T-helper 9 cell (primary cell): ENCODE measurements at regions not wholly inside any gene's neighbourhood (a gene's known extent, or its start where the extent isn't known, plus 50 kb on each side); places are given as distances from the start of the nearest gene placed in this dataset.

Experiments used
- DNase-seq: peaks from one replicate; pipeline ENCODE4 v3.0.0-alpha.2; 2020

DNA sequence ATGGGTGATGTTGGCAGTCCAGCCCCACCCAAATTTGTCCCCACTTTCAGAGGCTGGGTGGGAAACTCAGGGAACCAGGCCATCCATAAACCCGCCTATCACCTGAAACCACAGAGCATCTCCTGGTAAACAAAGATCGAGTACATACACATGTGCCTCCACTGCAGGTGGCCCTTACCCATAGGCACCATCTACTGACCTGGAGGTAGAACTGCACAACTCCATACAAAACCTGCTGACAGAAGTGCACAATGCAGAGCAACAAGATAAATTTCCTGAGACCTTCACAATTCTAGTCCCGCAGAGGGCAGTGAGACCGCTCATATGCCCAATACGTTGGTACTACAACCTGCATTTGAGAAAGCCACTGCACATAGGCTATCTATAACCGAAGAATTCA, 856.3 kb downstream of the SUCLG1 start:
- no peak for DNase-seq

DNA sequence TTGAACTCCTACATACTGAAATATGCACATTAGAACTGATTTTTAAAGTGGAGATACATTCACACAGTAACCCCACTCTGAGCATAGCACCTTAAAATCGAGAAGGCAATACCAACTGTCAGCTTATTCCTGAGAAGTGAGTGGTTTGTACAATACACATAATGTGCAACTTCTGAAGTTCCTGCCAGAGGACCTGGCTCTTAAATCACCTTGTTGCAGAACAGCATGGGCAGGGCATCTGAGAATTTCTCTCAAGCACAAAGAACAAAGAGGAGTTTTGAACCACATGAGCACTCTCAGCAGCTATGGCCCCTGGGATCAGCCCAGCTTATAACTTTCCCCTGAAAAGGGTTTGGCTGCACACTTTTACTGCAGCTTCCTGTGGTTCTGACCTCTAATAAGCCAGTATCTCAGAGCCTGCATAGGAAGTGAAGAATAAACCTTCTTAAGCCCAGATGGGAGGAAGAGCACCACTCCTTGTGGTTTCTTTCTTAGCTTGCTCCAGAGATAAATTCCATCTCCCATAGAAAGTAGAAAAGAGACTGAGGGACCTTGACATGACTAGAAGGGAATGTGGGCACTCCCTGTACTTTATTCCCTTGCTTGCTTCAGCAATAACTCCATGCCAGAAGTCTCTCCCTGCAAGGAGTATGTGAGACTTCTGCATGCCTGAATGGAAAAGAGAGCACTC, 862.3 kb downstream of the SUCLG1 start:
- DNase-seq: no peak

DNA sequence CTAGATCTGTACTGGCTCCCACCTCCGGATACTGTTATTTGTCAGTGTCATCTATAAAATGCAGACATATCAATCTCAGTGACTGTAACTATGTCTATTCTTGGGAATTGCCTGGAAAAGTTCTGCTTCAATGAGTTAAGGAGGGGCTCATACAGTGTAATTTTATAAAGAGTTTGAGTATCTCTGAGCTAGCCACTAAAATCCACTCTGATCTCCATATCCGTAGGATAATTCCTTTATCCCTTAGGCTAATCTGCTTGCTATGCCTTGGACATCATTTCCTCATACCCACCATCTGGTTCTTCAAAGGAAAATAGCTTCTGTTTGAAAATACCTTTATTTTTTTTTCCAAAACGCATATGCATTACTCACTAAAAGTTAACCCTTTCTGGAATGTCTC, 863.2 kb downstream of the SUCLG1 start:
- DNase-seq: no peak

DNA sequence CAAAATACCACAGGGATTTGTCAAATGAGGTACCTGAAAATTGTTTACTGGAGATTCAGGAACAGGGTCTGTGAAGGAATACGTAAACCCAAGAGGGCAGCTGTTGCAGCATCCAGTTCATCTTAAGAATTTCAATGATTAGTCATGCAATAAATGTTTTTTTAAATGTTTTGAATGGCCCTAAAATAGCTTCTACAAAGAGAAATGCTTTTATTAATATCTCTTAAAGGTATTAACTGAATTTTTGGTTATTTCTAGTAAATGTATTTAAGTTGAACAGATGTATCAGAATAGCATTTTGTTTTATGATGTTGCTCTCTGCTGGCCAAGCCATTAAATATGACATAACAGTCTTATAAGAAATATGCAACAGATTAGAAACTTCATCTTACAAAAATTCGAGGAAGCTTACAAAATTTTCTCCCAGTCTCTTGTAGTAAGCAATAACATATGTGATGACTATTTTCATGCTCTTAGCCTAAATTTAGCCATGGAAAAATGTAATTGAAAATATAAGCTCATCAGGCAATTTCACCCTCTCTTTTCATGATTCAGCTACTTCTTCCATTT, 863.9 kb downstream of the SUCLG1 start:
- no peak for DNase-seq

DNA sequence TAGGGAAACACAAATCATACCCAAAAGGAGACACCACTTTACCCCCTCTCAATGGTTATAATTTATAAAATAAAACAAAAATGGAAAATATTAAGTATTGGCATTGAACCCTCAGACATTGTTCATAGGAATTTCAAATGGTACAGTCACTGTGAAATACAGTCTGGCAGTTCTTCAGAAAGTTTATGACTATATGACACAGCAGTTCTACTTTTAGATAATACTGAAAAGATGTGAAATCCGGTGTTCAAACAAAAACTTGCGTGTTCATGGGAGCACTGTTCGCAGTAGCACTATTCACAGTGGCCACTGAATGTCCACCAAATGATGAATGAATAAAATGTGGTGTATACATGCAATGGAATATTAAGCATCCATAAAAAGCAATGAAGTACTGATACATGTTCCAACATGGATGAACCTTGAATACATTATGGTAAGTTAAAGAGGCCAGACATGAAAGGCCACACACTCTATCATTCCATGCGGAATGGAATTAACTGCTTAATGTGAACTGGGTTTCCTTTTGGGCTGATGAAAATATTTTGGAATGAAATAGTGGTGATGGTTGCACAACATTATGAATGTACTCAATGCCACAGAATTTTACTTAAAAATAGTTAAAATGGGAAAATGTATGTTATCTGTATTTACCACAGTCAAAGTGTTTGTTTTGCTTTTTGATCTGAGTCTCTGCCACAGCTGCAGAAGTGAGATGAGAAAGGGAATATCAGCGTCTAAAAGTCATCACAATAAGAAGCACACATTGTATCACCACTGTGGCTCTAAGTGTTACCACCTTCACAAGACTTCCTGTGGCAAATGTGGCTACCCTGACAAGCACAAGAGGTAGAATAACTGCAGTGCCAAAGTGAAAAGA, 864.6 kb downstream of the SUCLG1 start:
- no peak for DNase-seq

DNA sequence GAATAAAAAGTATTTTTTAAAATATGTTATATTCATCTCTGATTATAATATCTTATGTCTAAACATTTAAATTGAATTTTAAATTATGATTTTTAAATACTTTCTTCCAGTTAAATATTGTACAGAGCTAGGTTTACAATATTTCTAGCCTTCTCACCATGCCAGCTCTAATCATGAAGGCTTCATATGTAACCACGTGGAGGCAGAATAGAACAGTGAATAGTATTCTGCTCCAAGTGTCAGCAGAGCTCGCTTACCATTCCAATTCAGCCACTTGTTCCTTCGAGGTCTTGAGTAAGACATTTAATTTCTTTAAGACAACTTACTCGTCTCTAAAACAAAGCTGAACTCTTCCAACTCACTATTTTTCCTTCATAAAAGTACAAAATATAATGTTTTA, 871.8 kb downstream of the SUCLG1 start:
- DNase-seq: no peak

DNA sequence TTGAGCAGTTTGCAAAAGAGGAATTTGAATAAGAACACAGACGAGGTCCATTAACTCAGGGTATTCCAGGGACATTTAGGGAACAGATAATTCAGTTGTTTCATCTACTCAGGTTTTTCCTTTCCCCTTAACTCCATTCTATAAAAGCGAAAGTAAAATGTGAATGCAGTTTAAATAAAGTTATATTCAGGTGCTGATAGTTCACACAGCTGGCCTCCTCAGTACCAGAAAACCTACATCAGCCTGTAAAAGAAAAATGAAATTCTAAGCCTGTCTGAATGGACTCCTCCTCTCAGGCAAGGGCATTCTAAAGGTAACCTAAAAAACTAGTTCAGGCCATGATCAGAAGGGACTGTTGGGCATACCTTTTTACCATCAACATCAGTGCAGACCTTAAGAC, 873.8 kb downstream of the SUCLG1 start:
- DNase-seq: no peak

DNA sequence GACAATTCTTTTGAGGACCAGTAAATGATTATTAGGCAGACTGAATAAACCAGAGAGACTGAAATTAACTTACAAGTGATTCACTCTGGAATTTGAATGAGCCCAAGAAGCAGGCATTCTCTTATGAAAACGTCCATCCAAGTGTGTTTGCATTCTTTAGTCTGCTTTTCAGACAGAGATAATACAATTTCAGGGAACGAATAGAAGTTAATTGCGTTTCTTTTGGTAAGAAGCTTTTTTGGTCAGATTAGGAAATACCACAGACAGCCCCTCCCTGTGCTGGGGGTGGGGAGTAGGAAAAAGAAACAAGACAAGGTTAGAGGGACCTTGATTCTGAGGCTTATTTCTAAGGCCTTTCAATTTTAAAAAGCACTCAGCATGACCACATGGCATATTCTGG, 874.4 kb downstream of the SUCLG1 start:
- DNase-seq: no peak

DNA sequence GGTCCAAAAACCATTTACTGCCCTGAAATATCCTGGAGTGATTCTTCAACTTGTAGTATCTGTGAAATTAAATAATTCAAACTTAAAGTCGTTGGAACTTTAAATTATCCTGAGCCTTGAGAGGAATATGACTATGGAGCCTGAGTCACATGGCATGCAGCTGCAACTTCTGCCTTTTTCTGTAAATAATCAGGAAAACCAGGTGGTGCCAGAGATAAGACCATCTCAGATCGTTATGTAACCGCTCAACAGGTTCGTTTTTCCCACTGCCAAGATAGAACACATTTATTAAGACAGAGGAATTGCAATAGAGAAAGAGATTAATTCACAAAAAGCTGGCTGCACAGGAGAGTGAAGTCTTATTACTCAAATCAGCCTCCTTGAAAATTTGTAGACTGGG, 876.5 kb downstream of the SUCLG1 start:
- no peak for DNase-seq

DNA sequence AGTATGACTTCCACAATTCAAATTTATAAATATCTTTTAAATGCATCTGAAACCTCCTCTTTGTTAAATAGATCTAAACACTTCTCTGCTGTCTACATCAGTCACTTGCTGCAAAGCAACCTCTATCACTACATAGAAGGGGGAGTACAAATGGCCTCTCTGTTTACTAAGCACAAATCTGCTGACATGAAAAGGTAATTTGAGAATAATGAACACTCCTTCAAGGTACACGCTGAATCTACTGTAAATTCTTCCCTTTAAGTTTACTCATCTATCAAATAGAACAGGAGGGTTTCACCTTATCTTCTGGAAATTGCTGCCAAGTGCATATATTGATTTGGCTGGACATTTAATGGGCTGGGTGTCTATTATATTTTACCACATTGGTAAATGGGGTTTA, 879.6 kb downstream of the SUCLG1 start:
- no peak for DNase-seq

DNA sequence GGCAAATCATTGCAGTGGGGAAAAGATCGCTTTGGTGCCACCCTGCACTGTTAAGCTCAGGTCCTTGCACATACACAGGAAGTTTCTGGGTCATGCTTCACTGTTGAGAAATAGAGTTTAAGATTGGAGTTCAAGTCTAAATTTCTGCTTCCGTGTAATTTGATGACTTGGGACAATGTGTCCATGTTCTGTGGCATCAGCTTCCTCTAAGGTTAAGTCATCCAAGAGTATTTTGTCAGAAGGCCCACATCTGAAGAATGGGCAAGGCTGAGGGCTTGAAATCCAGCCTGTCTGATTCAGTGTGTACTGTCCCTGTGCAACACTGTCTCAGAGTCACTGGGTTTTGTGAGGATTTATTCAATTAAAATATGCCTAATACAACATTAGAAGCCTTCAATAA, 880.7 kb downstream of the SUCLG1 start:
- DNase-seq: no peak

DNA sequence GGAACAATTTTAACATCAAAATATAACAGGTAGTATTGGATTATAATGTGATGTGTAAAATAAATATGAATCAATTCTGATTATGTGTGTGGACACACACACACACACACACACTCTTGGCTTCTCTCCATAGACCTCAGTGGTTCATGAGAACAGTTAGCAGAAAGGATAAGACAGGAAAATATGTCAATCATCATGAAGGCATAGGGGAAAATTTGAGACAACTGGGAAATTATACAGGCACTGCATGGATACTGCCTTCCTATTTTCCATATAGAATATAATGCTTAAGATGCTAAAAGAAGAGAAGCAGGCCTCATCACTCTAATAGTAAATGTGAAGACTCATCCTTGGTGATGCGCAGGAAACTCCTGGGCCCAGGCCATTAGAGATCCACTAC, 884.5 kb downstream of the SUCLG1 start:
- DNase-seq: no peak

DNA sequence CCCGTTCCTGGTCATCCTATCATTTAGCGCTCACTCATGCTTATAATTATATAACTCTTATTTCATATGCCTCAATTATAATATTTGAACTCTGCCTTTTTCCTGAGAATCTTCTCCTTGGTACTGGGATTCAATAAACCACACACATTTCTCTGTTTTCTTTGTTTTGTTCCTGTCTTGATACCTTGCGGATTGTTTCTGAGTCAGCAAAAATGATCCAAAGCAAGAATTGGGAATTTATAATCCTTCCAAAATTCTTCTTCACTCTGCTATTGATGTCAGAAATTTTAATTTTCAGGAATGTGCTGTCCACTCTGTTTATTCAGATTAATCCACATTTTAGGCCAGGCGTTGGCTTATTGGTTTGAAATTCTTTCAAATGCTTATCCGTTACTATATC, 886.0 kb downstream of the SUCLG1 start:
- no peak for DNase-seq

DNA sequence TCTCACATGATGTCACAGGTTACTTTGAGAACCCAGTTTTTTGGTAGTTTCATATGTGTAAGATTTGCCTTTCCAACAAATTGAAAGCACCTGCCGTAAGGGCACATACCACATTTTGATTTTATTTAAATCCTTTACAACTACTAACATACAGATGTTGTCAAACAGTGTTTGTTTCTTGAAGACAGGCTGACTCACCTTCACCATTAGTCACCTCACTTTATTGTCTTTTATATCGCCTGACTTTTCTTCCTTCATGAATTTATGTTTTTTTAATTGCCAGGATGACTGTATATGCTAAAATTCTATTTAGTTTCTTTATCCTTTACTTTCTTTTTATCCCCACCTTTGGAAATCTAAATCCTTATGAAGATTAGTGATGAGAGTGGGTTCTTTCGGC, 886.7 kb downstream of the SUCLG1 start:
- no peak for DNase-seq

DNA sequence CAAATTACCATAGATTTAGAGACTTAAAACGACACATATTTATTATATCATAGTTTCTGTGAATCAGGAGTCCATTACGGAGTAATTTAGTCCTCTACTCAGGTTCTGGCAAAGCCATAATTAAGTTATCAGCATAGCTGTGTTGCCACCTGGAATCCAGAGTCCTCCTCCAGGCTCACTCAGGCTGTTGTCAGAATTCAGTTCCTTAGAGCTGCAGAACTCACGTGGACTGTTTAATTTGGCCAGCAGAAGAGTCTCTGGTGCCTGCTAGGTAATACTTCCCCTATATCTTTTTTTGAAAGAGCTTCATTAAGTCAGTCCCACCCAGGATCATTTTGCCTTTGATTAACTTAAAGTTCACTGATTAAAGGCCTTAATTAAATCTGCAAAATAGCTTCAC, 891.5 kb downstream of the SUCLG1 start:
- no peak for DNase-seq

DNA sequence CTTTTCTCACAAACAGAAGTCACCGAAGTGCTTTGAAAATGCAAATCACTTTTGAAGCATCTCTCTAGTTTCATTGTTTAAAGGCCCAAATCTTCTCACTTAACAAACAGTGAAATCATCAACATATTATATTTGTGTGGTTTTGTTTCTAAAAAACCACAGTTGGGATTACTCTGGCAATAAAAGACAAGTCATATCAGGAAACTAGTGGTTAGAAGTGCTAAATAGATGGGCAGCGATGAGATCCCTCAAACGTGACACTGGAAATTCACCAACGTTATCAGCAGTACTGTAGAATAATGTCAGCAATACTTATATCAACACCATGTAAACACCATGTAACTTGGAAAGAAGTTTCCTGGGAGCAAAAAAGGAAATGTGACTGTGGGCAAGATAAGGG, 893.5 kb downstream of the SUCLG1 start:
- DNase-seq: no peak

DNA sequence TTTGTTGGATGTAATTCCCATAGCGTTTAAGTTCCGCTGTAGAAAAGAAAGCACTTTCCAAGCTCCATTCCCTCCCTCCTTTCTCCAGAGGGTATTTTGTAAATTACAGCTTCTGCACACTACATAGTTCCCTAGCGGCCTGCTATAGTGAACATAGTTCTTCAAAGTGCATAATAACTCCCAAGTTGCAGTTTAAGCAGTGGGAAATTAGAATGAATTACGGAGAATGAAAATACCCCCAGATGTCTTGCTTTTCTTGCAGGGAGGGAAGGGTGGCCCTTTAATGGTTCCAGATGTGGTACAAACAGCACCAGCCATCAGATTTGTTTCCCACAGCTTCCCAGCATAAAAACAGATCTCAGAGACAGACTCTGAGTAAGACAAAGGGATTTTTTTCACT, 893.9 kb downstream of the SUCLG1 start:
- DNase-seq: no peak

DNA sequence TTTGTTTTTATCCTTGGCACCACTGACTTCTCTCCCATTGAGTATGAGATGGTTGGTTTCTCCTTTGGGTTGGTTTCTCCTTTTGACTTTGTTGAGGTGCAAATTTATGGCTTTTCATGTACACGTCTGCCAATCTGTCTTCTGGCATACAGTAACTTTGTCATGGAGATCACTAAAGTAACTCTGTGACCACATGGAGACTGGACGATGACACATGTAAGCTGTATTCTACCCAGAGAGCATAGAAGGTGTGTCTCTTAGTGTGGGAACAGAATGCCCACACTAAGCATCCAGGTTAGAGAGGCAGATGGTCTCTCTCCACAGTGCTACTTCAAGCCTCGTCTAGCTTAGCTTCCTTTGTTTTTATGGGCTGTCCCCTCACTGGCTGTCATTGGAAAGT, 897.5 kb downstream of the SUCLG1 start:
- DNase-seq: no peak

DNA sequence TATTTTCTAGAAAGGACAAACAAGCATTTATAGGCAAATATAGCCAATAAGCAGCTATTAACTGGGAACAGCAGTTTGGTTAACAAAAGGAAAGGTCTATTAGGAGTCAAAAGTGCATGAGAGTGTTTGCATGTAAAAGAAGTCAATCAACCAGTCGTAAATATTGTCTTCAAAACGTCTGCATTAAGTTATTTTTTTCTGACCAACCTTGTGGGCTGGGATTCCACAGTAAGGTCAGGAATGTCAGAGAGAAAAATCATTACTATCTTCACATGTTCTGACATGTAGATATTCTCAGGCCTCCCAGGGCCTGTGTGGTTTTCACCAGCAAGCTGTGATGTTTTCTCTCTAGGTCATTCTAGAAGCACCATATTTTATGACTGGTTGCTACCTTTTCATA, 922.5 kb downstream of the SUCLG1 start:
- DNase-seq: no peak

DNA sequence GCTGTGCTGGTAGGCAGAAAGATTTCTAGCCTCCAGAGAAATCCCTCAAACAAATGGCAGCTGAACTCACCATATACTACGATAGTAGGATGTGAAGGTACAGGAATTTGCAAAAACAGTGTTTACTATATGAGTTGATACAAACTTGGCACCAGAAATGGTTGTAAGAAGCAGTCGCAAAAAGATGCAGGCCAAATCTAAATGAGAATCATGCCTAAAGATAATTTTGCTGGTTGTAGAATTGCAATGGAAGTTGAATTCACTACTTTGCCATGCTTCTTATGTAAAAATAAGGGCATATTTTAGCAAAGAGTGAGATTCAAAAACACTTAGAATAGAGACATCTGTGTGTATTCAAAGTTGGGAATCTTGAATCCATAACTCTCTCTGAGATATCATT, 924.7 kb downstream of the SUCLG1 start:
- no peak for DNase-seq

DNA sequence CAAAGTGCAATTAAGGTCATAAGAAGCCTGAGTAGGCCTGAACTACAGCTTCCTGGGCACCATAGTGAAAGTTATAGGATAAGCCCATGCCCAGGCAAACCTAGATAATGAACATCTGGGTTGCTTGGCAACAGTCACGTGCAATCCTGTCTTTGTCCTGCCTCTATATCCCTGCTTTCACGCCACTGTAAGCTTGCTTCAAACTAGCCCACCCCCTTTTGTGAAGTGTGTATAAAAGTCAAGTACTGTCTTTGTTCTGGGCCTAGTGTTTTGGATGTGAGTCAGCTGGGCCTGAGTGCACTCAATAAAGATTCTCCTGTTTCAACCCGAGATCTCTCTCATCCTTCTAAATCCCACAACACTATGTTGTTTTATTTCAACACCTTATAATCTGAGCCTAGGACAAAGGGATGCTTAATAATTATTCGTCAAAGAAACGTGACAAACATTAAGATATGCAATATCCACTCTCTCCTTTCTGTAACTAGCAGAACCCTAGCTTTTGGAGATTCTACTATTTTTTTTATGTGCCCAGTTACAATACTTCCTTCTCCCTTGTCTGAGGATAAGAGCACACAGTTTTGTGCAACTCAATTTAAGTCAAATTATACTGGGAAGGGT, 927.8 kb downstream of the SUCLG1 start:
- no peak for DNase-seq

DNA sequence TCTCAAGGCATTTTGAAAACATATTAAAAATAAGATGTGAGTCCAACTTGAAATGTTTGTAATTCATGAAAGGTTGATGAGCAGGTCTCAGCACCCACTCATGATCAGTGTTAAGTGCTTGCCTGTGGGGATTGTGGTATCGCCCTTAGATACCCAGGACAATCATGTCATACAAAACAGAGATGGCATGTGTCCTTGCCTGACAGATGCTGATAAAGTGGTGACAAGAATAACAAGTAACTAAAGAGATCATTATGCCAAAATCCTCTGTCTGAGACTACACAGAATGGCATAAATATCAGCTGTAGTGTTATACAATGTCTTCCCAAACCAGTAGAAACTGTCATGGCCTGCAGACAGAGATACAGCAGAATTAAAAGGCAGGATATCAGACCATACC, 930.3 kb downstream of the SUCLG1 start:
- no peak for DNase-seq

DNA sequence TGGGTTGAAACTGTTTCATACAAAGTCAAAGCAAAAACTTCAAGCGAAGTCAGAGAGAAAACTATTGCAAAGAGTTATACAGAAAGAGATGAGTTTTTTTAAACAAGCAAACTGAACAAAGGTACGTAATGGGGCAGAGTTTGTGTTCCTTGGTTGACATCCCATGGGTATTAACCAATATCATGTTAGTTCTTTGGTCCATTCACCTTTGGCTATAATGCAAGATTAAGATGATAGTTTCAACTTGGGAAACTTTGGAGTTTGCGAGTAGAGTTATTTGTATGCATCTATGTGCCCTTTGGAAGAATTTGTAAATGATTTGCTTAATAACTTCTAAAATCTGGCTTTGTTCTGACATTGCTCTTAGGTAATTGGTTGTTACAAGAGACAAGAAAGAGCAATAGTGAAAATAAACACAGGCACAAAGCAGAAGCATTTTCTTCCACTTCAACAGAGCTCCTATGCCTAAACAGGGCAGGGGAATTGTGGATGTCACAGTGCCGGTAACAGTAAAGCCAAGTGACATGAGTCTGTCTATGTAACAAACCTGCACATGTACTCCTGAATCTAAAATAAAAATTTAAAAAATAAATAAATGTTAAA, 936.1 kb downstream of the SUCLG1 start:
- no peak for DNase-seq
